Astrocyte of the spinal cord (primary cell): ENCODE measurements at regions not wholly inside any gene's neighbourhood (a gene's known extent, or its start where the extent isn't known, plus 50 kb on each side); places are given as distances from the start of the nearest gene placed in this dataset.

ENCODE experiments used
- DNase-seq: peaks from one replicate; pipeline ENCODE4 v3.0.0; 2011; ENCODE audit warnings: low read depth, low spot score
- H3K4me3 ChIP-seq: 2 replicates; pipeline ENCODE4 v1.5.1; 2011; ENCODE audit warnings: low read depth, mild to moderate bottlenecking, low read length, moderate library complexity
- CTCF ChIP-seq: IDR thresholded peaks from 2 replicates; pipeline ENCODE4 v1.5.1; 2012; ENCODE audit warnings: low read depth, mild to moderate bottlenecking, low read length, inconsistent platforms
- in situ Hi-C: cut with HindIII; loops from 2 replicates; pipeline ENCODE4 v1.10.0; 2017; ENCODE audit warnings: low sequenced_read_pairs

GRCh38 chr10:55232553-55232952 is 431.5 kb upstream of the PCDH15 start:
- in situ Hi-C loops = no loop called here
- DNase-seq = no peak
- TF ChIP-seq CTCF = no peak
- no peak overlapping the region for H3K4me3 ChIP-seq

- no peak overlapping the region for H3K4me3 ChIP-seq
- TF ChIP-seq CTCF = no peak
- DNase-seq = no peak
- in situ Hi-C loops = no loop called here
These were observed 426.9 kb upstream of the PCDH15 start for GRCh38 chr10:55227967-55228366.

- TF ChIP-seq CTCF = no peak
- in situ Hi-C loops = no loop called here
- no peak for DNase-seq
- H3K4me3 ChIP-seq = no peak overlapping the region
These were observed 423.2 kb upstream of the PCDH15 start for GRCh38 chr10:55224007-55224781.

GRCh38 chr10:55223352-55223751 is 422.3 kb upstream of the PCDH15 start:
- H3K4me3 ChIP-seq = no peak overlapping the region
- no peak for TF ChIP-seq CTCF
- no peak for DNase-seq
- in situ Hi-C loops = no loop called here

GRCh38 chr10:55220975-55221374 is 419.9 kb upstream of the PCDH15 start:
- TF ChIP-seq CTCF = no peak
- in situ Hi-C loops = no loop called here
- no peak for DNase-seq
- no peak overlapping the region for H3K4me3 ChIP-seq

- in situ Hi-C loops = no loop called here
- TF ChIP-seq CTCF = no peak
- no peak for DNase-seq
These were observed 414.7 kb upstream of the PCDH15 start for GRCh38 chr10:55215699-55216098.

More at GRCh38 chr10:55215699-55216098, 414.7 kb upstream of the PCDH15 start:
- H3K4me3 ChIP-seq = no peak overlapping the region
